Aorta (tissue), 5 donors: ENCODE measurements at regions not wholly inside any gene's neighbourhood (a gene's known extent, or its start where the extent isn't known, plus 50 kb on each side); places are given as distances from the start of the nearest gene placed in this dataset.

ENCODE experiments used
- ATAC-seq: fragments of 200-7000 bp; cut with Tn5 transposase; one replicate; pipeline ENCODE4 v1.9.1; 2022; ENCODE audit warnings: moderate library complexity; ENCODE audit not compliant: low FRiP score
- DNase-seq, 2 donors: peaks; one replicate each; pipeline ENCODE4 v3.0.0-alpha.2; 2020
- H3K27ac ChIP-seq, 2 donors: one replicate each; pipeline ENCODE4 v1.5.1; 2013; ENCODE audit warnings: low read length in 2 of 2, mild to moderate bottlenecking in 2 of 2, moderate library complexity in 2 of 2, control low read depth in 1 of 2, inconsistent platforms in 1 of 2, low read depth in 1 of 2
- H3K27me3 ChIP-seq, 2 donors: one replicate each; pipeline ENCODE4 v1.6.1; 2013; ENCODE audit warnings: control low read depth in 1 of 2, low read length in 1 of 2, mild to moderate bottlenecking in 1 of 2, moderate library complexity in 1 of 2; ENCODE audit not compliant: insufficient read depth in 2 of 2, control insufficient read depth in 1 of 2
- H3K36me3 ChIP-seq, 2 donors: one replicate each; pipeline ENCODE4 v1.6.1; 2013; ENCODE audit warnings: control low read depth in 1 of 2, low read length in 1 of 2, mild to moderate bottlenecking in 1 of 2; ENCODE audit not compliant: insufficient read depth in 2 of 2, control insufficient read depth in 1 of 2
- H3K4me1 ChIP-seq, 2 donors: one replicate each; pipeline ENCODE4 v1.6.1; 2013; ENCODE audit warnings: low read length in 2 of 2, control low read depth in 1 of 2, mild to moderate bottlenecking in 1 of 2, moderate library complexity in 1 of 2; ENCODE audit not compliant: insufficient read depth in 2 of 2, control insufficient read depth in 1 of 2
- H3K4me3 ChIP-seq, 2 donors: one replicate each; pipeline ENCODE4 v1.5.1; 2013; ENCODE audit warnings: low read length in 2 of 2, control low read depth in 1 of 2, mild to moderate bottlenecking in 1 of 2
- H3K9me3 ChIP-seq: one replicate; pipeline ENCODE4 v1.6.1; 2013; ENCODE audit warnings: mild to moderate bottlenecking, low read length; ENCODE audit not compliant: control insufficient read depth
- WGBS, 2 donors: extraction: QIAGEN DNeasy Blood & Tissue Kit; methylation state at CpG; one replicate each; pipeline ENCODE4 v1.1.7; 2013; 5-methylcytosine and 5-hydroxymethylcytosine counted together
- intact Hi-C, 2 donors: fragments of 100-400 bp; cut with DNase I; formaldehyde crosslinking; loops; one replicate each; pipeline versions ENCODE4 v1.14.2 to v1.15.0; 2022
- donor health status: healthy with polysubstance abuse.
- donor health status: Bipolar disorder and iron deficiency.
- donor health status: DM: no; HTN: no; CAD: no.
- donor health status: DM: no; HTN: no; CAD: no.
- donor health status: DM: yes; HTN: yes; CAD: no.

GRCh38 chr2:160977854-160978253 is 182.4 kb upstream of the TANK start:
- DNase-seq (no peak), ATAC-seq (no peak)
- Histone ChIP-seq H3K4me3 (no peak overlapping the region), H3K4me1 (no peaks in the 10 kb centered on the region), H3K27ac (no peak overlapping the region), H3K27me3 (no peaks in the 10 kb centered on the region), H3K36me3 (no peaks in the 10 kb centered on the region), H3K9me3 (no peaks in the 10 kb centered on the region)
- intact Hi-C loops, result loop anchor here in 1 of 2 donors (10.0 kb wide), 1 partner anchor 543 kb away; no protein-coding TSS in a partner anchor
- 97 to 98% methylated on average over 2 of the region's 2 CpGs for WGBS, 2 donors

- 29 to 33% methylated on average over 3 of the region's 3 CpGs for WGBS, 2 donors
- peaks cover 0 to 3% of the 10 kb centered on the region in 2 donors for H3K4me1 ChIP-seq
- H3K9me3 ChIP-seq, result no peaks in the 10 kb centered on the region
- DNase-seq (no peak), ATAC-seq (no peak)
- no peak overlapping the region for H3K27ac ChIP-seq
- intact Hi-C loops, result loop anchor here in 1 of 2 donors (10.0 kb wide), 1 partner anchor 740 kb away; no protein-coding TSS in a partner anchor
- H3K27me3 ChIP-seq, result no peaks in the 10 kb centered on the region
- no peaks in the 10 kb centered on the region for H3K36me3 ChIP-seq
- no peak overlapping the region for H3K4me3 ChIP-seq
These were observed 175.7 kb upstream of the TANK start for GRCh38 chr2:160984426-160985077.

DNA sequence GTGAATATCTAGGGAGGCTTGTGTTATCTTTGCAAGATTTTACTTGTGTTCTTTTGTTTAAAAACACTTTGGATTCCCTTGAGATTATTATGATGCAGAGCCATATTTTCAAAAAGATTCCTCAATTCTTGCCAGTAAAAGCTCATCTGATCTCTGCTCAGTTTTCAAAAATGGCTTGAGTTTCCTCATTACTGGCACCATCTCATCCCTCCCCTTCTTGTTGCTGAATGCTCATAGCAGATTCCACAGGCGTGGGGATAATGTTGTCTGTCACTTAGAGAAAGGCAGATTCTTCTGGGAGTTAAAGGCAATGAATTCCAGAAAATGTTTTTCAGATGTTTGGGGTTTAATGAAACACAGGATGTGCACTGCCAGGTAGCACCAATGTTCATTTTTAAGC is 170.4 kb upstream of the TANK start:
- Histone ChIP-seq H3K4me3 (no peak overlapping the region), H3K4me1 (peaks cover 0 to under 1% of the 10 kb centered on the region in 2 donors), H3K9me3 (no peaks in the 10 kb centered on the region), H3K27ac (no peak overlapping the region), H3K36me3 (no peaks in the 10 kb centered on the region), H3K27me3 (no peaks in the 10 kb centered on the region)
- 70 to 89% methylated on average over 1 of the region's 1 CpG for WGBS, 2 donors
- DNase-seq (no peak), ATAC-seq (no peak)
- intact Hi-C loops, result loop anchor here (5.0 to 10.0 kb wide), 2 partner anchors 737 to 745 kb away; no protein-coding TSS in a partner anchor

DNA sequence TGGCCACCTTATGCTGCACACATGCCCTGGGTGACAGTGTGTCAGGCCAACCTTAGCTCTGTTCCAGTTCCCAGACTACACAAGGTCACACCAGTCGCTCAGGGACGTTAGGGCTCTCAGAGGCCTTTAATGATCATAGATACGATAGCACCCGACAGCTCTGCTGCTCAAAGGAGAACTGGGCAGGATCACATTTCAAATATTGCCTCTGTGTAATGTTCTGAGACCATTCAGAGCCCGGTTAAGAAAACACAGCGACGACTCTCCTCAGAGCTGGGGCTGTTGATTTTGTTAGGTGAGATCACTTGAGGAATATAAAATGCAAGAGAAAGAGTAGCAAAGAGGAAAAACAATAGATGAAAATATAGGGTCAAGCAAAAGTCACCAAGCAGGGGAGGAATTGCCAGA is 166.6 kb upstream of the TANK start:
- 65% methylated on average over 7 of the region's 7 CpGs for WGBS, 2 donors
- Histone ChIP-seq H3K9me3 (no peaks in the 10 kb centered on the region), H3K4me1 (no peaks in the 10 kb centered on the region), H3K36me3 (no peaks in the 10 kb centered on the region), H3K27me3 (no peaks in the 10 kb centered on the region), H3K4me3 (no peak overlapping the region), H3K27ac (no peak overlapping the region)
- intact Hi-C loops, result loop anchor here (2.0 to 5.0 kb wide), 2 partner anchors 741 to 883 kb away; no protein-coding TSS in a partner anchor
- ATAC-seq (peak; percentile 27), DNase-seq (no peak)

DNA sequence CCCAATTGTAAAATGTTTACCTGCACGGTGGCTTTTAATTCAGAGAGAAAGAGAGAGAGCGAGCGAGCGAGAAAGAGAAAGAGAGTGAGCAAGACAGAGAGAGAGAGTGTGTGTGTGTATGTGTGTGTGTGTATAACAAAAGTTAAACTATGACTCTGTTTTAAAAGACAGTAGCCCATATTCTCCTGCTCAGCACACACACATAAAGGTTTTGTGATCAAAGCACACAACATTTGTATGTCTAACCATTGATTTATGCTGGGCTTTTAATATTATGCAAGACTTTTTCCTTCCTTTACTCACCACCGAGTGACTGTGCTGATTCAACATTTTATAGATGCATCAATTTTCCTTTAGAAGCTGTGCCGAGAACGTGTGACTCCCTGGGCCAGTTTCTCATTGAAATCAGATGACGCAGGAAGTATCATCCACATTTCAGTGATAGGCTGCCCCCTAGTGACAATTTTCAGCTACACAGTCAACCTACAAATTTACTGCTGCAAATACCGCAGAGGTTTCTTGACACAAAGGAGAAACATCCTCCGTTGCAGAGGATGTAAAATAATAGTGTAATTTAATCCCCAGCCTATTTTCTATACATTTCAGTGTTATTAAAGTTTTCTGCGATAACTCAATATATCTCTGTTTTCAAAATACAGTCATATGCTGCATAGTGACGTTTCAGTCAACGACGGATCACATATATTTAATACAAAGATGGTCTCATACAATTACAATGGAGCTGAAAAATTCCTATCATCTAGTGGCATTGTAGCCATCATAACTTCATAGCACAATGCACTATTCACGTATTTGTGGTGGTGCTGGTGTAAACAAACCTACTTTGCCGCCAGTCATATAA is 165.9 kb upstream of the TANK start:
- Histone ChIP-seq H3K4me1 (no peaks in the 10 kb centered on the region), H3K36me3 (no peaks in the 10 kb centered on the region), H3K4me3 (no peak overlapping the region), H3K9me3 (no peaks in the 10 kb centered on the region), H3K27me3 (no peaks in the 10 kb centered on the region), H3K27ac (no peak overlapping the region)
- WGBS, 2 donors, result 44% methylated on average over 16 of the region's 16 CpGs
- ATAC-seq (peak; percentile 89), DNase-seq (peak in 1 of 2 donors; percentile 74)
- intact Hi-C loops, result loop anchor here in 1 of 2 donors (2.0 to 5.0 kb wide), 2 partner anchors 742 to 884 kb away; no protein-coding TSS in a partner anchor

- Histone ChIP-seq H3K27me3 (no peaks in the 10 kb centered on the region), H3K9me3 (no peaks in the 10 kb centered on the region), H3K4me3 (no peak overlapping the region), H3K27ac (no peak overlapping the region), H3K4me1 (no peaks in the 10 kb centered on the region), H3K36me3 (no peaks in the 10 kb centered on the region)
- WGBS, 2 donors, result 94 to 97% methylated on average over 1 of the region's 1 CpG
- DNase-seq (no peak), ATAC-seq (no peak)
- intact Hi-C loops, result no loop called here
These were observed 163.6 kb upstream of the TANK start for GRCh38 chr2:160996584-160996983.

- intact Hi-C loops, result no loop called here
These were observed 155.8 kb upstream of the TANK start for GRCh38 chr2:161004379-161004778.

DNA sequence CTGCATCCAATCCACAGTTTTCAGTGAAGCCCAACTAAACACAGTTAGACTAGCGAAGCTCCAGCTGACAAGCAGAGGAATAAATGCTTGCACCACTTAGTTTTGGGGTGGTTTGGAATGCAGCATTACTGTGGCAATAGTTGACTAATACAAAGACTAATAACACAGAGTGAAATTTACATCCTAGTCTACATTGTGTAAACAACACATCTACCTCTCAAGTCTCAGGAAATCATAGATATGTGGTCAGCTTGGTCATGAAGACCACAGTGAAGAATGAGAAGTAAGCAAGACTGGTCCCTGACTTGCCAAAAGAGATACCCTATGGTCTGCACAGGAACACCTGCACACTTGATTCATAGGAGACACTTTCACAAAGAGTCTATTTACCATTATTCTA is 155.1 kb upstream of the TANK start:
- ATAC-seq (no peak), DNase-seq (no peak)
- intact Hi-C loops, result no loop called here
- Histone ChIP-seq H3K4me1 (no peaks in the 10 kb centered on the region), H3K27me3 (no peaks in the 10 kb centered on the region), H3K9me3 (no peaks in the 10 kb centered on the region), H3K36me3 (no peaks in the 10 kb centered on the region), H3K27ac (no peak overlapping the region), H3K4me3 (no peak overlapping the region)
- WGBS, 2 donors, result 47 to 91% methylated on average over 1 of the region's 1 CpG

More at GRCh38 chr2:161004379-161004778, 155.8 kb upstream of the TANK start:
- Histone ChIP-seq H3K27me3 (no peaks in the 10 kb centered on the region), H3K27ac (no peak overlapping the region), H3K4me1 (no peaks in the 10 kb centered on the region), H3K4me3 (no peak overlapping the region), H3K9me3 (no peaks in the 10 kb centered on the region), H3K36me3 (no peaks in the 10 kb centered on the region)
- WGBS, 2 donors, result 43 to 45% methylated on average over 2 of the region's 2 CpGs
- ATAC-seq (no peak), DNase-seq (no peak)
